Islet precursor cell (in vitro differentiated cells): ENCODE measurements at regions not wholly inside any gene's neighbourhood (a gene's known extent, or its start where the extent isn't known, plus 50 kb on each side); places are given as distances from the start of the nearest gene placed in this dataset.

Experiments used
- DNase-seq: peaks from one replicate; pipeline ENCODE4 v3.0.0-alpha.2; 2018

DNA sequence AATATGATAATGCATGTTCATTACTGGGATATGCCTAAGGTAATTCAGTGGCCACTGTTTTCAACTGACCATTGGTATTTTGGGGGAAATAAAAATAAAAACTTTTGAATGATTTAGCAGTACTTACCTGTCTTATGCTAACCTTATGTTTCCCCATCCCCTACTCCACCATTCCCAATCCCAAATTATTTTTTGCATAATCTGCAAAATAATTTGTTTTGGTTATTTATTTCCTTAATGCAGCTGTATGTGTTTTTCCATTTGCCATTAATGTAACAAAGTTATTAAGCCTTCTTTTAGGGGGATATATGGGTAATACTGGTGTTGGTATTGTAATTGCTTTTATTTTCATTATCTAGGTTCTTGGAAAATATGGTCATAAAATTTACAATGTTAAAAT, 213.9 kb upstream of the GULP1 start:
- no peak for DNase-seq

DNA sequence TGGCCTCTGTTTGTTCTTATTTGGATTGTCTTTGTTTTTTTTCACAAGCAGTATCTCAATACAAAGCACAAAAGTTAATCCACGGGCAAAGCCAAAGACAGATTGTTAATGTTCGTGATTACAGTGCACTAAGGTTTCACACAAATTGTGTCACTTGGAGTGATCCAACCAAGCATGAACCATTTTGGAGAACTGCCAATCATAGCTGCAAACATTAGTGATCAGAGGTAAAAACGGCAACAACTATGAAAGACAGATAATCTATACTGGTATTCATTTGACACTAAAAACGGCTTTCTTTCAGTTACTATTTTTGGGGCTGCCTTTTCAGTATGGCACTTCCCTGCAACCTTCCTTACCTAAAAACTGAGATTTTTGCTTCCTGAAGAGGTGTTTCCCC, 213.1 kb upstream of the GULP1 start:
- no peak for DNase-seq

DNA sequence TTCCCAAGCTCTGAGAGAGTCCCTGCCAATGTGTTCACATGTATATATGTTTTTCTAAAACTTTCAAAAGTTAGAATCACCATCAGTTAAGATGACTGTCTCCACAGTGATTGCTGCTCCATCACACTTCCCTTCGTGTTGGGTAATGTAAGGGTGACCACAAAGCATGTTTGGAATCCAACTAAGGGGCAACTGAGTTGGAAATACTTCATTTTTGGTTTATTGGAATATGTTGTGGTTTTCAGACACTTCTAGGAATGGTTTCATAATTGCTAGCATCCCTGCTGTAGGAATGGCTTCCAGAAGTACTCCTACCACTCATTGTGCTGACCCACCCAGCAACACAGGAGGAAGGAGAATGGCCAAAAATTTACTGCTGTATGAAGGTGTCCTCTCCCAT, 212.5 kb upstream of the GULP1 start:
- no peak for DNase-seq

DNA sequence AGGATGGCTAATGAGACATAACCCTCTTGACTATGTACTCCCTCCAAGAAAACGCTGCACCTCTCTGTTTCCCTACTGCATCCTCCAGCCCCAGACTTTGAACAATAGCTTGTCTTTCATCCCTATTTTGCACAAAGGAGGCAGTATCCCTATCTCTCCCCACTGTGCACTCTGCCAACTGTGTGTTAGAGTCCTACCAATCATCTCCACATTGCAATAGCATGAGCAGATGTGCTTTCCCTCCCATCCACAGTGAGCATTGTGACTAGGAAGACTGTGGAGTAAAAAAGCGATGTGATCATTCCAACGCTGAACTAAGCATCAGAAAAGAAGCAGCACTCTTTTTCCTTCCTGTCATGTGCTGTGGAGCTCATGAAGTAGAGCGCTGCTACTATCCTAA, 206.3 kb upstream of the GULP1 start:
- no peak for DNase-seq

DNA sequence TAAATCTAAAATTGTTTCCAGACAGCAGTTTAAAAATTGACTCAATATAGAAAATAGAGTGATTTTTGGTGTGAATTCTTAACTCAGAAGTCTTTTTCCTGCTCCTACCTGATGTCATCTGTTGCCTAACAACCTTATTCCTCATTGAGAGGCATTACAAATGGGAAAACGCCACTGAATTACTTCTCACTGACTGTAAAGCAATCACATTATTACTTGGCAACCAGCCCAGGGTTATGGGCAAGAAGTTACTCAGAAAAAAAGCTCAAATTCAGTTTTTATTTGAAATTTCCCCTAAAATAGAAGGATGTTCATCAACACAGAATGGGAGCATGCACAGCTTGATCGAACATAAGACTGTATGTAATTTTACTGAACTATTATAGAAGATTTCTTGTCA, 201.8 kb upstream of the GULP1 start:
- DNase-seq, result no peak

GRCh38 chr2:188091220-188091619, 200.5 kb upstream of the GULP1 start:
- DNase-seq, result no peak

DNA sequence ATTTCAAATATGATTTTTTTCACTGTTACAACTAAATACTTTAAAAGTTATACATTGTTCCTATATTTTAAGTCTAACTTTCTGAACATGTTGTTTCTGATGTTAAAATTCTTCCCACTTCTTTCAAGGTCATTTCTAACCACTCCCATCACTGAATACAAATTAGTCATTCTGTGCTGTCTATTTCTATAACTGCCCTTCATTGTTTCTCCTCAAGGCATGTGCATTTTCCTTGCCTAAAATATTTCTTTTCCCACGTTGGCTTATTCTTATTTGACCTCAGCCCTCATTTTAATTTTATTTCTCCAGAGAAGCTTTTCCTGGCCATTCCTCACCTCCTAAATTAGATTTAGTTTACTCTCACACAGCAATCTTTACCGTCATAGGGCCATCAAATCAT, 198.9 kb upstream of the GULP1 start:
- DNase-seq, result no peak

- no peak for DNase-seq
These were observed 194.8 kb upstream of the GULP1 start for GRCh38 chr2:188096910-188097309.

DNA sequence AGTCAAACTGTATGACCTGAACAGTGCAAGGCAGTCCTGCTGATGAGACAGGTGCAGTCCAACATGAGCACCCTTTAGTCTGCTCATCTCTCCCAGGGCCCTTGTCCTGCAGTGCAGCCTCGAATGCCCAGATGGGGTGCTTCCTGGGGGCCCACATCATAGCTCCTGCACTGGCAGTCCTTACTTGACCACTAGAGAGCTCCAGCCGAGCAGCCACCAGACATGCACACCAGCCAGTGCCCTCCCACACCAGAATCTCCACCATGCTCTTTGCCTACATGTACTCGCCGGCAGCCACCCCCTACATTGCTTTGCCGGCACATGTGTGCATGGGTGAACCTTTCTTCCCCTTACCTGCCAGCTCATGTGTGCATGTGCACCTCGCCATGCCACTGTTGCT, 188.8 kb upstream of the GULP1 start:
- DNase-seq, result no peak

GRCh38 chr2:188114014-188114413, 177.7 kb upstream of the GULP1 start:
- DNase-seq, result no peak

DNA sequence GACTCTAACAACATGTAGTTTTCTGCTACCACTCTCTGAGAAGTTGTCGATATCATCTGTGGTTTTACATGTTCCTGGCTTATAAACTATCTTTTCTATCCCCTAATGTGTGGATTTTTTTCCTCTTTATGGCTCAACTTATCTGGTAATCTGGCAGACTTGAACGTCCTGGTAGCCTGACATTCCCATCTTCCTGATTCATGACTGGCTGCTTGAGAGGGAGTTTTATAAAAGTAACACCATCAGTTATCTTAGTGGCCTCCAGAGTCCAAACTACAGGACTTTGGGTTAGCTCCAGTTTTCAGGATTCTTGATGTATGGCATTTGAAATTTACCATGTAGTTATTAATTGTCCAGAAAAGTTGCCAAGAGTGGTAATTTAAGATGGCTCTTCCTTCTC, 174.0 kb upstream of the GULP1 start:
- no peak for DNase-seq

- no peak for DNase-seq
These were observed 173.2 kb upstream of the GULP1 start for GRCh38 chr2:188118431-188118830.

GRCh38 chr2:188119112-188119838, 172.4 kb upstream of the GULP1 start:
- DNase-seq, result no peak

- DNase-seq, result no peak
These were observed 168.7 kb upstream of the GULP1 start for GRCh38 chr2:188122985-188123384.

- DNase-seq, result no peak
These were observed 162.0 kb upstream of the GULP1 start for GRCh38 chr2:188129677-188130076.

- DNase-seq, result no peak
These were observed 161.4 kb upstream of the GULP1 start for GRCh38 chr2:188130317-188130716.

GRCh38 chr2:188131281-188131680, 160.4 kb upstream of the GULP1 start:
- DNase-seq, result no peak

- DNase-seq, result no peak
These were observed 159.3 kb upstream of the GULP1 start for GRCh38 chr2:188132385-188132784.

- no peak for DNase-seq
These were observed 157.4 kb upstream of the GULP1 start for GRCh38 chr2:188134241-188134640.

GRCh38 chr2:188138313-188138712, 153.4 kb upstream of the GULP1 start:
- DNase-seq, result no peak

GRCh38 chr2:188142088-188142487, 149.6 kb upstream of the GULP1 start:
- no peak for DNase-seq

- no peak for DNase-seq
These were observed 148.9 kb upstream of the GULP1 start for GRCh38 chr2:188142636-188143295.

DNA sequence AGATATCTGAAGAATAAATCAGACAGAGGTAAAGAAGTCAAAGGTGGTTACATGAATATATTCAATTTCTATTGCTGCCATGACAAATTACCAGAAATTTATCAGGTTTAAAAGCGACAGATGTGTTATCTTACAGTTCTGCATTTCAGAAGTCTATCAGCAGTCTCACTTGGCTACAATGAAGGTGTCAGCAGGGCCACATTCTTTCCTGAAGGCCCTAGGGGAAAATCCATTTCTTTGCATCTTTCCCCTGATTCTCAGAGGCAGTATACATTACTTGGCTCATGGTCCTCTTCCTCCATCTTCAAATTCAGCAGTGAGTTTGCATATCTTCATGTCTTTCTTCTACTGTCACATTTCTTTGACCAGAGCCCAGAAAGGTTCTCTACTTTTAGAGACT, 145.8 kb upstream of the GULP1 start:
- no peak for DNase-seq

DNA sequence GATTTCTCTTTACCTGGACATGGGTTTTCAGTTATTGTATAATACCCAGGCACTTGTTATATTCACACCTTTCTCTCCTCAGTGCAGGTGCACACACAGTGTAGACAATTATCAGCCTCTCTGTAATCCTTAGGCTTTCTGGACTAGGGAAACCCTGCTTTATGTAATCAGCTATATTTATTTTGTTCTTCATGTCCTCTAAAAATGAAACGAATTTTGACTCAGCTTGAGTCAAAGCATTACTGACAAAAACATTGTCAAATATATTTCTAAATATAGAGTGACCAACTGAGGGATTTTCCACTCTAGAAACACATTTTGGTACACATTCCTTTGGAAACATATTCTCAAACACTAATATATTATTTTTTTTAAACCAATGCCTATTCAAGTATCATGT, 144.8 kb upstream of the GULP1 start:
- DNase-seq, result no peak

GRCh38 chr2:188151670-188152069, 140.0 kb upstream of the GULP1 start:
- no peak for DNase-seq
